Tibial nerve (tissue), 4 donors: ENCODE measurements at regions not wholly inside any gene's neighbourhood (a gene's known extent, or its start where the extent isn't known, plus 50 kb on each side); places are given as distances from the start of the nearest gene placed in this dataset.

Experiments
- DNase-seq, 2 donors: peaks; one replicate each; pipeline ENCODE4 v3.0.0-alpha.2; 2019; ENCODE audit warnings: low spot score in 2 of 2
- H3K27ac ChIP-seq, 4 donors: fragments of 200-600 bp; sonication (generic) in 3 of 4; one replicate each; pipeline ENCODE4 v1.5.1; 2017 to 2019; ENCODE audit warnings: mild to moderate bottlenecking in 1 of 4
- H3K27me3 ChIP-seq, 2 donors: fragments of 200-600 bp; sonication (generic) in 1 of 2; one replicate each; pipeline versions ENCODE4 v1.5.1 to v1.6.0; 2017 to 2019
- H3K36me3 ChIP-seq, 3 donors: fragments of 200-600 bp; sonication (generic); one replicate each; pipeline ENCODE4 v1.5.1; 2018 to 2019
- H3K4me1 ChIP-seq, 4 donors: fragments of 200-600 bp; sonication (generic) in 3 of 4; one replicate each; pipeline ENCODE4 v1.5.1; 2017 to 2019
- H3K4me3 ChIP-seq, 4 donors: fragments of 200-600 bp; sonication (generic) in 3 of 4; one replicate each; pipeline ENCODE4 v1.5.1; 2017 to 2019; ENCODE audit warnings: mild to moderate bottlenecking in 1 of 4, moderate library complexity in 1 of 4
- H3K9me3 ChIP-seq, 4 donors: fragments of 200-600 bp; sonication (generic) in 3 of 4; one replicate each; pipeline ENCODE4 v1.5.1; 2017 to 2019
- EP300 ChIP-seq, 2 donors: sonication (generic); formaldehyde crosslinking; IDR thresholded peaks; one replicate each; pipeline ENCODE4 v1.6.1; 2017; ENCODE audit warnings: antibody characterized with exemption in 2 of 2, mild to moderate bottlenecking in 1 of 2
- POLR2A ChIP-seq, 2 donors: fragments of 450-650 bp; IDR thresholded peaks; one replicate each; pipeline ENCODE4 v1.6.1; 2017; ENCODE audit warnings: antibody characterized with exemption in 2 of 2, mild to moderate bottlenecking in 2 of 2, moderate library complexity in 2 of 2
- WGBS, 2 donors: methylation state at CpG; one replicate each; pipeline ENCODE4 v1.1.5; 2018; 5-methylcytosine and 5-hydroxymethylcytosine counted together
- TF ChIP-seq, protein P1 (sequence below), 5 experiments: fragments of 200-600 bp in 3 of 5; fragments of 450-650 bp in 2 of 5; sonication (generic) in 3 of 5; IDR thresholded peaks; one replicate each; pipeline ENCODE4 v1.5.1; 2016 to 2019; ENCODE audit warnings: antibody characterized with exemption in 5 of 5, mild to moderate bottlenecking in 3 of 5, moderate library complexity in 2 of 5

DNA sequence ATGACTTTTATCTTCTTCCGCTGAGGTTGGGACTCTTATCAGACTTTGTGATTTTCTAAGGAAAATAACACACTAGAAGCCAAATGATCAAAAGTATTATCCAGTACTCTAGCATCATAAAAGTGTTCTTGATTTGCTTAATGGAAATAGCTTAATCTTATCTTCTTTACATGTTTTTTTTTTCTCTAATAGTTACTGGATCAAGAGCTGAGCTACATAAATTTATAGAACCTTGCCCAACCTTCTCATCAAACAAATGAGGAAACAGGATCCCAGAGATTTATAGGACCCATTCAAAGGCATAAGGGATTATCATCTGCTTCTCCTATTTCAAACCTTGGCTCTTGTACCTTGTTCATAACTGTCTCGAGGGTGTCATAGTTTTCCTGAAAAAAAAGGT, 68.3 kb upstream of the WDR17 start:
- TF ChIP-seq, protein P1, sequence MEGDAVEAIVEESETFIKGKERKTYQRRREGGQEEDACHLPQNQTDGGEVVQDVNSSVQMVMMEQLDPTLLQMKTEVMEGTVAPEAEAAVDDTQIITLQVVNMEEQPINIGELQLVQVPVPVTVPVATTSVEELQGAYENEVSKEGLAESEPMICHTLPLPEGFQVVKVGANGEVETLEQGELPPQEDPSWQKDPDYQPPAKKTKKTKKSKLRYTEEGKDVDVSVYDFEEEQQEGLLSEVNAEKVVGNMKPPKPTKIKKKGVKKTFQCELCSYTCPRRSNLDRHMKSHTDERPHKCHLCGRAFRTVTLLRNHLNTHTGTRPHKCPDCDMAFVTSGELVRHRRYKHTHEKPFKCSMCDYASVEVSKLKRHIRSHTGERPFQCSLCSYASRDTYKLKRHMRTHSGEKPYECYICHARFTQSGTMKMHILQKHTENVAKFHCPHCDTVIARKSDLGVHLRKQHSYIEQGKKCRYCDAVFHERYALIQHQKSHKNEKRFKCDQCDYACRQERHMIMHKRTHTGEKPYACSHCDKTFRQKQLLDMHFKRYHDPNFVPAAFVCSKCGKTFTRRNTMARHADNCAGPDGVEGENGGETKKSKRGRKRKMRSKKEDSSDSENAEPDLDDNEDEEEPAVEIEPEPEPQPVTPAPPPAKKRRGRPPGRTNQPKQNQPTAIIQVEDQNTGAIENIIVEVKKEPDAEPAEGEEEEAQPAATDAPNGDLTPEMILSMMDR (IDR thresholded peaks at IDR 0.05): no peak
- TF ChIP-seq POLR2A (IDR thresholded peaks at IDR 0.05): no peak
- 87 to 88% methylated on average over 2 of the region's 2 CpGs for WGBS, 2 donors
- no peak overlapping the region for H3K27ac ChIP-seq

DNA sequence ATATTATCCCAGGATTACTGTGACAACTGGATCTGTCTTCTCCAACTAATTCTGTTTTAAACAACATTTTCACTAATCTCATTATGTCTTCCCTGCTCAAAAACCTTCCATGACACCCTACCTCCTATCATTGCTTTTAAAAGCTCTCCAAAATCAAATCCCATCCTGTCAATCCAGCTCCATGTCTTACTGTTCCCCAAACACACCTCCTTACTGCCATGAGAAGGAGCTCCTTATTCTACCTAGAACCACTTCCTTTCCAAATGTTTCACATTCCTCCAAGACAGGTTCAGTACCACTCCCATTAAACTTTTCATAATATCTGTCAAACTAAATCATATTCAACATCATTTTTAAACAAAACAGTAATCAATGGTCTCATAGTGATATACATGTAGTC, 66.9 kb upstream of the WDR17 start:
- Histone ChIP-seq H3K27ac (no peak overlapping the region), H3K4me1 (peaks cover 0 to 15% (median 2%) of the 10 kb centered on the region in 4 donors), H3K27me3 (no peaks in the 10 kb centered on the region), H3K9me3 (no peaks in the 10 kb centered on the region), H3K36me3 (no peaks in the 10 kb centered on the region), H3K4me3 (no peak overlapping the region)
- TF ChIP-seq POLR2A (IDR thresholded peaks at IDR 0.05): no peak
- TF ChIP-seq, protein P1 (IDR thresholded peaks at IDR 0.05): no peak
- TF ChIP-seq EP300 (IDR thresholded peaks at IDR 0.05): no peak
- DNase-seq: no peak

More for the DNA sequence above, 68.3 kb upstream of the WDR17 start:
- Histone ChIP-seq H3K4me1 (peaks cover 0 to 11% (median 2%) of the 10 kb centered on the region in 4 donors), H3K27me3 (no peaks in the 10 kb centered on the region), H3K4me3 (no peak overlapping the region), H3K36me3 (no peaks in the 10 kb centered on the region), H3K9me3 (no peaks in the 10 kb centered on the region)
- no peak for DNase-seq

DNA sequence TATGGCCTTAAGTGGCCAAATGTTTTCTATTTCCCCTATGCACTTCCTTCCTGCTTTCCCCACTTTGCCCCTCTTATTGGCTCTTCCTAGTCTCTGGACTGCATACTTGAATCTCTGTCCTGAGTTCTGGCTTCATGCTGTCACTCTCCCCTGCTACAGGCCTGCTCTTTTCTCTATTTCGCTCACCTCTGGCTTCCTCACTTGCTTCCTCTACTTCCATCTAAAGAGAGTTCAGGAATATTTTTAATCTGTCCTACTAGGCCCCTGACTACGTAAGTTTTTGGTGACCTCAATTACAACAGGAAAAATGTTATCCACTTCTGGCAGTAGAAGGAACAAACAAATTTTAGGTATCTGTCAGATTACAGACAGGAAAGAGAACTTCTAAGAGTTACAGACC, 65.7 kb upstream of the WDR17 start:
- no peaks in the 10 kb centered on the region for H3K36me3 ChIP-seq
- no peak overlapping the region for H3K4me3 ChIP-seq
- 87 to 90% methylated on average over 2 of the region's 2 CpGs for WGBS, 2 donors
- peaks cover 0 to 15% (median 2%) of the 10 kb centered on the region in 4 donors for H3K4me1 ChIP-seq
- no peaks in the 10 kb centered on the region for H3K27me3 ChIP-seq
- TF ChIP-seq EP300 (IDR thresholded peaks at IDR 0.05) (no peak), POLR2A (IDR thresholded peaks at IDR 0.05) (no peak)
- TF ChIP-seq, protein P1 (IDR thresholded peaks at IDR 0.05): no peak
- no peaks in the 10 kb centered on the region for H3K9me3 ChIP-seq
- H3K27ac ChIP-seq: peak overlapping the region in 1 of 4 donors; percentile 30
- DNase-seq: no peak

DNA sequence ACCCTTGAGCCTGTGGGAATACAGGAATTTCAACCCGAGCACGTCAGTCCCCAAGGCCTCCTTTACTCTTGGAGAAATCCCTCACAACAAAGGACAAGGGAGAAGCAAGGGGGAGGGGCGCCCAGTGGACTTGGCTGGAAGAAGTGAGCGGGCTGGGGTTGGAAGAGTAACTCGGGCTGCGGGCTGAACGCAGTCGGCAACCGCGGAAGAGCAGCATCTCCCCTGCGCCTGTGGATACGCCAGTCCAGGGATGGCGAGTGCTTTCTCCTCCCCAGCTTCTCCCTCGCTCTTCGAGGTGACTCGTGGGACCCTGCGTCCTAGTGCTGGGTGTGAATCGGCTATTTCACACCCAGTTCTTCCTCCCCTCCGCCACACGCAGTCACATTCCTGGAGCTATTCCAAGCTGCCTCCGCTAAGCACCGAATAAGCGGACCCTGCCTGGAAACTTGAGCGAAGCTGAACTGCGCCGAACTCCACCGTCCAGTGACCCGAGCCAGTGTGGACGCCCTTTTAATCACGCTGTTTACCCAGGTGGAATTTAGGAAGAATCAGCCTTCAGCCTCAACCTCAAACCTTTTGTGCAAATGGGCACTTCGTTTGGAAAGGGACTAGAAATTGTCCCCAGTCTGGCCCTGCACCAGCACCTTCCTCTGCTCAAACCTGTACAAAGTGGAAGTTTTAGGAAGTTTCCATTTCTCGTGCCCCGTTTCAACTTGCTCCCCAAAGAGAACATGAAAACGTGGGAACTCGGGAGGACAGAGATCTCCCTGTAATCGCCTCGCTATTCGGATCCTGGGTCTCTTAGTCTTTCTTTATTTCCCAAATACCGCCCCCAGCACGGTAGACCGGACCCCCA, 64.3 kb upstream of the WDR17 start:
- peak overlapping the region; percentile 39 to 60 (median 52) for H3K4me3 ChIP-seq
- peaks cover 0 to 15% (median 2%) of the 10 kb centered on the region in 4 donors for H3K4me1 ChIP-seq
- no peaks in the 10 kb centered on the region for H3K27me3 ChIP-seq
- 1 to 2% methylated on average over 39 to 41 of the region's 41 CpGs for WGBS, 2 donors
- no peaks in the 10 kb centered on the region for H3K9me3 ChIP-seq
- no peak for DNase-seq
- no peaks in the 10 kb centered on the region for H3K36me3 ChIP-seq
- peak in 1 of 2 donors; percentile 32 for TF ChIP-seq EP300 (IDR thresholded peaks at IDR 0.05)
- TF ChIP-seq, protein P1 (IDR thresholded peaks at IDR 0.05): no peak
- H3K27ac ChIP-seq: peak overlapping the region in 3 of 4 donors; percentile 54 to 79 (median 61)

DNA sequence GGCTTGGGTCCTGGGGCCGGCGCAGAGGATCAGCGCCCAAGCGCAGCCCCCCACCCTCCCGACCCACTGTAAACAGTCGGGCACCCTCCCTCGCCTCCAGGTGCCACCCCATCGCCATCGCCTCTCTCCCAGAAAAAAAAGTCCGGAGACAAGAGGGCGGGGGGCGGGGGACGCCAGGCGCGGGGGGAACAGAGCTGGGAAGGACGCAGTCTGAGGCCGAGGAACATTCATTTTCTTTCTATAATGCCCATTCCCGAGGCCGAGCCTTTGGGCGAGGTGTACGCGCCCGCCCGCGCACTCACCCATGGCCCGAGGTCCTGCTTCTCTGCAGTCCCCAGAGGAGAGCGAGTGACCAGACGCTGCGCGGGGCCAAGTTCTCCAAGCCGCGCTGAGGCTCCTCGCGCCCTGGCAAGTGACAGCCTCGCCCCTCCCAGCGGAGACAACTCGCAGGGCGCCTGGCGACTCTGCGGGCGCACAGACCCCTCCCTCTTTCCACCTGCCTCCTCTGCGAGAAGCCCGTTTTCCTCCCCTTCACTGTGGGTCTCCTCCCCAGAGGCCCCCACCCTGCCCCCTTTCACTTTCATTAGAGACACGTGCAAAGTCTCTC, 63.5 kb upstream of the WDR17 start:
- H3K4me1 ChIP-seq: peaks cover 0 to 15% (median 2%) of the 10 kb centered on the region in 4 donors
- WGBS, 2 donors: 0 to 1% methylated on average over 19 to 41 of the region's 44 CpGs

More for the DNA sequence above, 63.5 kb upstream of the WDR17 start:
- Histone ChIP-seq H3K9me3 (no peaks in the 10 kb centered on the region), H3K27me3 (no peaks in the 10 kb centered on the region), H3K4me3 (peak overlapping the region; percentile 39 to 60 (median 52)), H3K27ac (peak overlapping the region in 3 of 4 donors; percentile 54 to 79 (median 61)), H3K36me3 (no peaks in the 10 kb centered on the region)
- TF ChIP-seq POLR2A (IDR thresholded peaks at IDR 0.05): no peak
- TF ChIP-seq EP300 (IDR thresholded peaks at IDR 0.05): no peak
- TF ChIP-seq, protein P1 (IDR thresholded peaks at IDR 0.05): no peak
- DNase-seq: no peak
